LNCaP clone FGC (cell line): ENCODE measurements at regions not wholly inside any gene's neighbourhood (a gene's known extent, or its start where the extent isn't known, plus 50 kb on each side); places are given as distances from the start of the nearest gene placed in this dataset.
"Not testable (repeated sequence)": the region's sequence is repeated elsewhere in the genome, so short reads cannot be mapped to it uniquely, and the experiment has no call there.

Experiments used
- DNase-seq: peaks from one replicate; pipeline ENCODE4 v3.0.0-alpha.2; 2011; ENCODE audit warnings: low read depth
- H3K4me3 ChIP-seq: 2 replicates; pipeline ENCODE4 v1.5.1; 2011; ENCODE audit warnings: mild to moderate bottlenecking, low read depth, low read length, control low read depth
- CTCF ChIP-seq: IDR thresholded peaks from 2 replicates; pipeline ENCODE4 v1.5.1; 2012; ENCODE audit warnings: mild to moderate bottlenecking; ENCODE audit not compliant: control insufficient read depth, insufficient read depth; ENCODE audit errors: extremely low read depth

- no peak for DNase-seq
- H3K4me3 ChIP-seq: no peak overlapping the region
- TF ChIP-seq CTCF: no peak
Measured at GRCh38 chr3:29026286-29026685, 254.6 kb upstream of the RBMS3 start.

DNA sequence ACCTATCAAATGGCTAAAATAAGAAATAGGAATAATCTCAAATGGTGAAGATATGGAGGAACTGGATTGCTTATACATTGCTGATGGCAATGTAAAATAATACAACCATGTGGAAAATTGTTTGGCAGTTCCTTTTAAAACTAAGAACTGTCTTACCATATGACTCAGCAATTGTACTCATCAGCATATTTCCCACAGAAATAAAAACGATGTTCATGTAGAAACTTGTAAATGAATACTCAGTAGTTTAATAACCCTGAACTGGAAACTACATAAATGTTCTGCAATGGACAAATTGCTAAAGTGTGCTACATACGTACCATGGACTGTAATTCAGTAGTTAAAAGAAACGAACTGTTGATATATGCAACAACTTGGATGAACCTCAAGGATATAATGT lies 253.9 kb upstream of the RBMS3 start:
- DNase-seq: no peak
- no peak for TF ChIP-seq CTCF
- H3K4me3 ChIP-seq: no peak overlapping the region

- not testable (repeated sequence) for H3K4me3 ChIP-seq, DNase-seq
Measured at GRCh38 chr3:29031175-29031574, 249.7 kb upstream of the RBMS3 start.

DNA sequence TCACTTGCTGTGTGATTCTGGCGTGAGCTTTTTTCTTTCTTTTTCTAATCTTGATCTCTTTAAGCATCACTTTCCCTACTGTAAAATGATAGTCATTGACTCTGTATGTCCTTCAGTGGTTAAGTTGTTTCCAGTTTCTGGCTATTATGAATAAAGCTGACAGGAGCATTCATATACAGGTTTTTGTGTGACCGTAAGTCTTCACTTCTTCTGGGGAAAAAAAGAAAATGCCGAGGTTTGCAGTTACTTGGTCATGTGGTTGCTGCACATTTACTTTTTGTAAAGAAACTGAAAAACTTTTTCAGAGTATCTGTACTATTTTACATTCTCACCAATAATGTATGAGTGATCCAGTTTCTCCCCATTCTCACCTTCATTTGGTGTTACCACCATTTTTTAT lies 247.4 kb upstream of the RBMS3 start:
- TF ChIP-seq CTCF: no peak
- H3K4me3 ChIP-seq: no peak overlapping the region
- DNase-seq: no peak

DNA sequence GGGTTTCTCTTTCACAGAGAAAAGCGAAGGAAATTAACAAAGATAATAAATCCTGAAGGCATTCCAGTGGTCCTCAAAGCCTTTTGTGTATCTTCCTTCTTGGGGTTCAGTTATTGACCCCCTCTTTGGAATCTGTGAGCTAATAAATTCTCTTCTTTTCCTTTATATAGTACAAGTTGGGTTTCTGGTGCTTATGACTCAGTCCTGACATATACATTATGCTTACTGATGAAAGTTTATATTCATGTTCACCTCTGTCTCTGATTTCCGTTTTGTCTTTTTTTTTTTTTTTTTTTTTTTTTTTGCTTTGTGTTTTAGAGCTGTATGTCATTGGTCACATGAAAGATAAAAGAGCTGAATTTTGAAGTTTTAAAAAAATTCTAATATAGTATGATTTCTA lies 230.7 kb upstream of the RBMS3 start:
- no peak for TF ChIP-seq CTCF
- no peak for DNase-seq
- no peak overlapping the region for H3K4me3 ChIP-seq

DNA sequence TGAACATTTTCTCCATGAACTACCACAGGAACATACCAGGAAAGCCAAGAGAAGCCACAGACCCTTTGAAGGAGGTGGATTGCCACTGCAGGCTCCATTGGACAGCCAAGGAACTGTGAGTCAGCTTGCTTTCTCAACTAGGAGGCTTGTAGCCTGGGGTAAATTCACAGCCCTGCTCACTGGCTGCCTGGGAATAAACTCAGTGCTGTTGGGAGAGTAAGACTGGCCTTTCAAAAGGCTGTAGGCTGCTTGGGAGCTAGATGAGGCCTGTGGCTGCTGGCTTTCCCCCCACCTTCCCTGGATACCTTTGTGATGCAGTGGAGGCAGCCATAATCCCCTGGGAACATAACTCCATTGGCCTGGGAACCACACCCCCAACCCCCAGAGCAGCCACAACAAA lies 223.5 kb upstream of the RBMS3 start:
- no peak for TF ChIP-seq CTCF
- DNase-seq: no peak
- no peak overlapping the region for H3K4me3 ChIP-seq

DNA sequence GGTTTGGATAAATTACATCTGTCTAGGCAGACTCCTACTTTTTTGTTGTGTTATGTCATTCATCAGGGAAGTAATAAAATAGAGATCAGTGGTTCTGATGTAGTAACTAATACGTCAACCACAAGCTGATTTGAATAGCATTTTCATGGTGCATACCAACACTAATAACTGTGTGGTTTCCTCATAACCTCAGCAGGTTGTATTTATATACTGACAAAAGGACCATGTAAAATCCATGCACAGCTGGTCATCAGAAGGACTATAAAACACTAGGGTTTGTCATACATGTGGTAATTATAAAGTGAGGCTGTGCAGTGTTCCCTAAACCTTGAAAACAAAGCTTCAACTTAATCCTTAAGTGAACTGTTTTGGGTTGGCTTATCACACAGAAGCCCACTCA lies 216.8 kb upstream of the RBMS3 start:
- no peak for TF ChIP-seq CTCF
- H3K4me3 ChIP-seq: no peak overlapping the region
- no peak for DNase-seq
